Calu3 (cell line): ENCODE measurements at regions not wholly inside any gene's neighbourhood (a gene's known extent, or its start where the extent isn't known, plus 50 kb on each side); places are given as distances from the start of the nearest gene placed in this dataset.
A peak's percentile ranks its signal among the peaks of the same experiment; 100 is the strongest.

ENCODE experiments used
- BruUV-seq: library from RNA; stranded (reverse); fragments of 400-500 nt; replicated peaks from 2 replicates; lab custom pipeline; 2021; lab: Mats Ljungman, UMichigan
- CTCF ChIA-PET: fragments of 300-600 bp; sonication (Branson Sonifier 250); formaldehyde crosslinking; loops from one replicate; lab custom pipeline; 2022; ENCODE audit warnings: antibody characterized with exemption; lab: Charles Lee
- DNase-seq: peaks from one replicate; pipeline ENCODE4 v3.0.0; 2022
- H3K27ac Mint-ChIP-seq: one replicate; pipeline ENCODE4 v1.8.0; 2022; ENCODE audit warnings: mixed read lengths; ENCODE audit not compliant: unreplicated experiment
- H3K27me3 Mint-ChIP-seq: one replicate; pipeline ENCODE4 v1.8.0; 2022; ENCODE audit warnings: mixed read lengths; ENCODE audit not compliant: unreplicated experiment
- H3K36me3 Mint-ChIP-seq: one replicate; pipeline ENCODE4 v1.8.0; 2022; ENCODE audit warnings: mild to moderate bottlenecking, moderate library complexity, mixed read lengths; ENCODE audit not compliant: insufficient read depth, unreplicated experiment
- H3K4me1 Mint-ChIP-seq: one replicate; pipeline ENCODE4 v1.8.0; 2022; ENCODE audit warnings: mild to moderate bottlenecking, low read depth, mixed read lengths; ENCODE audit not compliant: unreplicated experiment
- H3K4me3 Mint-ChIP-seq: one replicate; pipeline ENCODE4 v1.8.0; 2022; ENCODE audit warnings: mild to moderate bottlenecking, low read depth, moderate library complexity, mixed read lengths; ENCODE audit not compliant: unreplicated experiment
- H3K9me3 Mint-ChIP-seq: one replicate; pipeline ENCODE4 v1.8.0; 2022; ENCODE audit warnings: low read depth, mixed read lengths; ENCODE audit not compliant: unreplicated experiment
- intact Hi-C: fragments of 100-400 bp; cut with micrococcal nuclease; formaldehyde crosslinking; loops from one replicate; pipeline ENCODE4 v1.10.0; 2022; ENCODE audit not compliant: unreplicated experiment
- TF ChIP-seq, protein P1 (sequence below): fragments of 200-600 bp; IDR thresholded peaks from one replicate; pipeline ENCODE4 v1.8.0; 2022; ENCODE audit warnings: antibody characterized with exemption; ENCODE audit not compliant: unreplicated experiment

GRCh38 chr13:103715335-103715734 is 649.1 kb upstream of the SLC10A2 start:
- BruUV-seq, result no TSS peak
- no peak for DNase-seq
- H3K36me3 Mint-ChIP-seq, result no peaks in the 10 kb centered on the region
- no peaks in the 10 kb centered on the region for H3K4me1 Mint-ChIP-seq
- no peaks in the 10 kb centered on the region for H3K9me3 Mint-ChIP-seq
- TF ChIP-seq, protein P1, sequence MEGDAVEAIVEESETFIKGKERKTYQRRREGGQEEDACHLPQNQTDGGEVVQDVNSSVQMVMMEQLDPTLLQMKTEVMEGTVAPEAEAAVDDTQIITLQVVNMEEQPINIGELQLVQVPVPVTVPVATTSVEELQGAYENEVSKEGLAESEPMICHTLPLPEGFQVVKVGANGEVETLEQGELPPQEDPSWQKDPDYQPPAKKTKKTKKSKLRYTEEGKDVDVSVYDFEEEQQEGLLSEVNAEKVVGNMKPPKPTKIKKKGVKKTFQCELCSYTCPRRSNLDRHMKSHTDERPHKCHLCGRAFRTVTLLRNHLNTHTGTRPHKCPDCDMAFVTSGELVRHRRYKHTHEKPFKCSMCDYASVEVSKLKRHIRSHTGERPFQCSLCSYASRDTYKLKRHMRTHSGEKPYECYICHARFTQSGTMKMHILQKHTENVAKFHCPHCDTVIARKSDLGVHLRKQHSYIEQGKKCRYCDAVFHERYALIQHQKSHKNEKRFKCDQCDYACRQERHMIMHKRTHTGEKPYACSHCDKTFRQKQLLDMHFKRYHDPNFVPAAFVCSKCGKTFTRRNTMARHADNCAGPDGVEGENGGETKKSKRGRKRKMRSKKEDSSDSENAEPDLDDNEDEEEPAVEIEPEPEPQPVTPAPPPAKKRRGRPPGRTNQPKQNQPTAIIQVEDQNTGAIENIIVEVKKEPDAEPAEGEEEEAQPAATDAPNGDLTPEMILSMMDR, result no peak
- no peak overlapping the region for H3K27ac Mint-ChIP-seq
- CTCF ChIA-PET, result no interaction called here
- no peak overlapping the region for H3K4me3 Mint-ChIP-seq
- H3K27me3 Mint-ChIP-seq, result no peaks in the 10 kb centered on the region
- intact Hi-C loops, result no loop called here

DNA sequence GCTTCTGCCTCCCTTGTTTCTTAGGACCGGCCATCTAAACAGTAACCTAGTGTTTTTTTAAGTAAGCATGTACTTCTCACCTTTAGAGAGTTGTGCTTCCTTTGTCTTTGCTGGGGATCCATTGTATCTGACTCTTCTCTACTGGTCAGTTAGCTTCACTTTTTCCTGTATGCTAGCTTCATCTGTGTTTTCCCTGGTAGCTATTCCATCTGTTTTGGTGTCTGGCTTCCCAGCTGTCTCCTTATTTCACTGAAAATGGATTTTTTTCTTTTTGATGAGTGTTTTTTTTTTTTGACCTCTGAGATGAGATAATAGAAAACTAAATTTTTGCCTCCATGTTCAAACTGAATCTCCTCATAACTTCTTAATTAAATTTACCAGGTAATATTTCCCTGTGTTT is 637.0 kb upstream of the SLC10A2 start:
- peak overlapping the region; percentile 45 for H3K27ac Mint-ChIP-seq
- BruUV-seq, result no TSS peak
- intact Hi-C loops, result no loop called here

GRCh38 chr13:103698000-103698399 is 631.8 kb upstream of the SLC10A2 start:
- Mint-ChIP-seq H3K9me3 (peaks cover under 1% of the 10 kb centered on the region), H3K4me1 (no peaks in the 10 kb centered on the region), H3K36me3 (no peaks in the 10 kb centered on the region), H3K27ac (no peak overlapping the region), H3K27me3 (no peaks in the 10 kb centered on the region), H3K4me3 (no peak overlapping the region)
- intact Hi-C loops, result no loop called here
- BruUV-seq, result no TSS peak
- no peak for DNase-seq
- TF ChIP-seq, protein P1, result no peak
- CTCF ChIA-PET, result no interaction called here

More for the DNA sequence above, 637.0 kb upstream of the SLC10A2 start:
- no peaks in the 10 kb centered on the region for H3K4me1 Mint-ChIP-seq
- CTCF ChIA-PET, result no interaction called here
- no peak for DNase-seq
- no peak overlapping the region for H3K4me3 Mint-ChIP-seq
- TF ChIP-seq, protein P1, result no peak
- H3K9me3 Mint-ChIP-seq, result peaks cover 3% of the 10 kb centered on the region
- no peaks in the 10 kb centered on the region for H3K27me3 Mint-ChIP-seq
- H3K36me3 Mint-ChIP-seq, result no peaks in the 10 kb centered on the region

DNA sequence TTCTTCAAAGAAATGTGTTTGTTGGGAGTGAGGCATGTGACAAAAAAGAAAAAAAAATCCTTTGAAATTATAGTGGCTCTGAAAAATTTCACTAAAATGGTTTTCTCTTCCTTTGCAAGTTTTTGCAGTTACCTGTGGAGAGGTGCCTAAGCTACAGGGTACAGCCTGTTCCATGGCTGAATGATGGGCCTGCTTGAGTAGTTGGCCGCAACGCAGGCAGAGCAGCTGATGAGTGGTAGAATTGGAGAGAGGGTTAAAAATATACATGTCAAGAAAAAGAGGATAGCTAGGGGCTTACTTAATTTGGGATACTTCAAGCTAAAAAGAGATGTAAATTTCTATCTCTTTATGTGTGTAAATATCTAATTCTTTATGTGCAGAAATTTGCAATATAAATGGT is 629.1 kb upstream of the SLC10A2 start:
- H3K4me3 Mint-ChIP-seq, result no peak overlapping the region
- TF ChIP-seq, protein P1, result no peak
- H3K27ac Mint-ChIP-seq, result no peak overlapping the region
- no peaks in the 10 kb centered on the region for H3K36me3 Mint-ChIP-seq
- CTCF ChIA-PET, result no interaction called here
- intact Hi-C loops, result no loop called here
- no peaks in the 10 kb centered on the region for H3K9me3 Mint-ChIP-seq
- no peaks in the 10 kb centered on the region for H3K27me3 Mint-ChIP-seq
- BruUV-seq, result no TSS peak
- DNase-seq, result no peak
- H3K4me1 Mint-ChIP-seq, result no peaks in the 10 kb centered on the region
